ENCODE measurements at regions not wholly inside any gene's neighbourhood (a gene's known extent, or its start where the extent isn't known, plus 50 kb on each side); places are given as distances from the start of the nearest gene placed in this dataset.
"Not testable (repeated sequence)": the region's sequence is repeated elsewhere in the genome, so short reads cannot be mapped to it uniquely, and the experiment has no call there.

GRCh38 chr5:98206566-98206965 is 566.9 kb upstream of the RGMB start:
- no peak for DNase-seq (ENCODE audit: low read depth)

- no peak for DNase-seq (ENCODE audit: low read depth)
Measured at GRCh38 chr5:98209418-98209817, 564.0 kb upstream of the RGMB start.

- peak; percentile 49 for DNase-seq (ENCODE audit: low read depth)
Measured at GRCh38 chr5:98214240-98215051, 559.0 kb upstream of the RGMB start.

GRCh38 chr5:98217138-98217537 is 556.3 kb upstream of the RGMB start:
- DNase-seq (ENCODE audit: low read depth) = no peak

DNA sequence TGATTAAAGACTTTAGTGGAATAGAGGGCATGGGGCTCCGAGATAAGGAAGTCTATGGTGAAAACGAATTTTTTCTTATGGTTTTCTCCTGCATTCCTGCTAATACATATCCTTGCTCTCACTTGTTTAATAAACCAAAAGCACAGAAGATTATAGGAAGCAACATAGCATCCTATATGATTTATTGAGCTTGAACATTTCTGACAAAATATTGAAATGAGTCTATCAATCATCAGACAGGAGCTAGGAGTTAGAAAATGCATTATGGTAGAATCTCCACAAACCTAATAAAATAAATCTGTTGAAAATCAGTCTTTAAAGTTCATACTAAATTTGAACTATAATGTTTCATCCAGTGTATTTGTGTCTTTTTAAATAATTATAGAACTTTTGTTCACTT is 554.6 kb upstream of the RGMB start:
- no peak for DNase-seq (ENCODE audit: low read depth)

DNA sequence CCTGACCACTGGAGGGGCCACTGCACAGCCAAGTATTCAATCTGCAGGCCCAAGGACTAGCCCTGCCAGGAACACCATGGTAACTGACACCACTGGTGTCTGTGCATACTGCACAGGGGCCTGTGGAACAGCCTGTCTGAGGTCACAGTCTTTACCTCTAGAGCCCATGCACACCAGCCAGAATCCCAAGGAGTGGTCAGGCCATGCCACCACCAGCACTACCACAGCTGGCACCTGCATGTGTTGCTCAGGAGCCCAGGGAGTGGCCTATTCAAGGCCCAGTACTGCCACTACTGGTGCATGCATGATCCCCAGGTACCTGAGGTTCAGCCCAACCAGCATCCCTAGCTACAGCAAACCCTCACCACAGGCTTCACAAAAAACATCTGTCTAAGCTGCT is 546.0 kb upstream of the RGMB start:
- DNase-seq (ENCODE audit: low read depth) = no peak

DNA sequence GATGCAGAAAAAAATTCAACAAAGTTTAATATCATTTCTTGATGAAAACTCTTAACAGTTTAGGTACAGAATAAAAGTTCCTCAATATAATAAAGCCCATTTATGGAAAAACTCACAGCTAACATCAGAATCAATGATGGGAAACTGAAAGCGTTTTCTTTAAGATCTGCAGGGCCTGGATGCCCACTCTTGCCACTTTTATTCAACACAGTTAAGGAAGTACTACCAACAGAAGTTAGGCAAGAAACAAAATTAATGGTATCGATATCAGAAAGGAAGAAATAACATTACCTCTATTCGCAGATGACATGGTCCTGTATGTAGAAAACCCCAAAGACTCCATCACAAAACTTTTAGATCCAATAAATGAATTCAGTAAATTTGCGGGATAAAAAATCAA is 542.4 kb upstream of the RGMB start:
- no peak for DNase-seq (ENCODE audit: low read depth)

DNA sequence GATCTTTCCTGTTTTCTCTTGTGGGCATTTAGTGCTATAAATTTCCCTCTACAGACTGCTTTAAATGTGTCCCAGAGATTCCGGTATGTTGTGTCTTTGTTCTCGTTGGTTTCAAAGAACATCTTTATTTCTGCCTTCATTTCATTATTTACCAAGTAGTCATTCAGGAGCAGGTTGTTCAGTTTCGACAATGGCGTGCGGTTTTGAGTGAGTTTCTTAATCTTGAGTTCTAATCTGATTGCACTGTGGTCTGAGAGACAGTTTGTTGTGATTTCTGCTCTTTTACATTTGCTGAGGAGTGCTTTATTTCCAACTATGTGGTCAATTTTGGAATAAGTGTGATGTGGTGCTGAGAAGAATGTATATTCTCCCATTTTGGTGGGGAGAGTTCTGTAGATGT is 535.7 kb upstream of the RGMB start:
- not testable (repeated sequence) for DNase-seq (ENCODE audit: low read depth)

- DNase-seq (ENCODE audit: low read depth) = no peak
Measured at GRCh38 chr5:98243972-98244371, 529.5 kb upstream of the RGMB start.

GRCh38 chr5:98248949-98249348 is 524.5 kb upstream of the RGMB start:
- peak; percentile 91 for DNase-seq (ENCODE audit: low read depth)

- no peak for DNase-seq (ENCODE audit: low read depth)
Measured at GRCh38 chr5:98258939-98259338, 514.5 kb upstream of the RGMB start.

- no peak for DNase-seq (ENCODE audit: low read depth)
Measured at GRCh38 chr5:98259595-98259994, 513.9 kb upstream of the RGMB start.

GRCh38 chr5:98263084-98263483 is 510.4 kb upstream of the RGMB start:
- DNase-seq (ENCODE audit: low read depth) = no peak

DNA sequence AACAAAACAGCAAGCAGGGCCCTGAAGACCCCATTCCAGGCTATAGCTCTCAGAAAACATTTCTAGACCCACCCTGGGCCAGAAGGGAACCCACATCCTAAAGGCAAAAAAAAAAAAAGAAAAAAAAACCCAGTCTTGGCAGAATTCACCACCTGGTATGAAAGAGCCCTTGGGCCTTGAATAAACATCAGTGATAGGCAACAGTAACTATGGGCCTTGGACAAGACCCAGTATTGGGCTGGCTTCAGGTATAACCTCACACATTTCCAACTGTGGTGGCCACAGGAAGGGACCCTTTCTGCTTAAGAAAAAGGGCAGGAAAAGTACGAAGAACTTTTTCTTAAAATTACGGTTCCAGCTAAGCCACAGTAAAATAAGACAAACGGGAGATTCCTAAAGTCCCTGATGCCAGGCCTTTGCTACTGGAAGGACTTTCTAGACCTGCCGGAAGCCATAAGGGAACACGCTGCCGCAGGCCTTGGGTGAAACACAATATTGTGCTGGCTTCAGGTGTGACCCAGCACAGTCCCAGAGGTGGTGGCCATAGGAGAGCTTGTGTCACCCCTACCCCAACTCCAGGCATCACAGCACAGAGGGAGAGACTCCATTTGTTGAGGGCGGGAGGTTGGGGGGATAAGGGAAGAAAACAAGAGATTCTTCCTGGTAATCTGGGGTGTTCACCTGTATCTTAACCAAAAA is 505.2 kb upstream of the RGMB start:
- no peak for DNase-seq (ENCODE audit: low read depth)

DNA sequence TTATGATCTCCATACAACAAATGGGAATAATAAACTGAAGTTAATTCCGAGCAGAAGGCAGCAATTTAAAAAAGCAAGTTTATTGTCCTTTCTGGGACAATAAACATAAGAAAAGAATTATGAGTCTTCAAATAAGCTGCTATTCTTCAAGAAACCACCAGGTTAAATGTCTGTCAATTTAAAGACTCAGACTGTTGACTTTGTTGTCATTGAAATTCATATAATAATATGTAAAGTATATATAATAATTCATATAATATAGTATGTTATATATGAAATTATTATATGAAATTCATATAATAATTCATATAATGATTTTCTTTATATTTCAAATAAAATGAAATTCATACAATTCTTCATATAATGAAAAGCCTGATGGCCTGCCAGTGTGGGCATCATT is 497.5 kb upstream of the RGMB start:
- peak; percentile 23 for DNase-seq (ENCODE audit: low read depth)

DNA sequence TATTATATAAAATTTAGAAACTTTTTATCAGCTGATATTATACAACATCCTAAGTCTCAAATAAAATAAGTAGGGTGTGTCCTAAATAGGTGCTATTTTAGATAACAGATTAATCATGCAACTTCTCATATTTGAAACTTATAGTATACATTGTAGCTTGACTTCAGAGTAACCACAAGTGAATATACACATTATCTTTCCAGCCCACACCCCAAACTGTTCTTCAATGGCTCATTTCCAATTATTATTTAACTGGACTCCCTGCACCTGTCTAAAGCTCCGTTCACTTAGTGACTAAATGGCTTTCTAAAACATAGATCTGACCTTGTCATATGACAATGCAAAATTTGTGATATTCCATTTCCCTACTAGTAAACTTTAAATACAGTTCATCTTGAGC is 490.9 kb upstream of the RGMB start:
- DNase-seq (ENCODE audit: low read depth) = no peak

DNA sequence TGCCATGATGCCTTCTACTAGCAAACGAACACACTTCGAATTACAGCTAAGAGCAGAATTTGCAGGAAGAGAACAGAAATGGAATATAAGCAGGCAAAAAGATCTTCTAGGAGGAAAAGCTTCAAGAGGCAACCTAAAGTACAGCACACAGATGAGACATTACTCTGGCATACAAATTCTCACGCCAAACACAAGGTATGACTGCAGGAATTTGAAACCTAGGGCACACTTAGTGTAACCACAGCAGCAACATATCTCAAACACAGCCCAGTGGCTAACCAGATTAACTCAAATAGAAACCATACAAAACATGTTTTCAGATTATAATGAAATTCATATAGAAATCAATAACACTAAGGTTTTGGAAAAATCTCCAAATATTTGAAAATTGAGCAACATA is 481.0 kb upstream of the RGMB start:
- peak; percentile 58 for DNase-seq (ENCODE audit: low read depth)

GRCh38 chr5:98296426-98296825 is 477.0 kb upstream of the RGMB start:
- peak; percentile 54 for DNase-seq (ENCODE audit: low read depth)

DNA sequence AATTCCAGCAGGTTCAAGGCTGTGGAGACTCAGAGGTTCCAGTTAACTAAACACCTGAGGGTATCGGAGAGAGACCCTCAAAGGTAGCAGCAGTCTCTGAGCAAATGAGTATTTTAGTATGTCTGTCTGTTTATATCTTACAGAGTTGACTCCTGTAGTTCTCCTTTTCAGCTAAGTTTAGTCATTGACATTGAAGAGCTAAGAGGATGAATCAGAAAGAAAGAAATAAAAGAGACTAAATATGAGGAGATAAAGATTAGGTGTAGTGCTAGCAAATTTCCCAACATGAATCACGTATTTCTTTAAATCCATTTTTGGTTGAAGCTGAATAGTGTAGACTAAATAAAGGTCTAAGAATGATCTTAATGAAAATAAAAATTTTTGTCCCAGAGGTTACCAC is 474.0 kb upstream of the RGMB start:
- DNase-seq (ENCODE audit: low read depth) = peak; percentile 45

- DNase-seq (ENCODE audit: low read depth) = no peak
Measured at GRCh38 chr5:98301547-98301946, 471.9 kb upstream of the RGMB start.

DNA sequence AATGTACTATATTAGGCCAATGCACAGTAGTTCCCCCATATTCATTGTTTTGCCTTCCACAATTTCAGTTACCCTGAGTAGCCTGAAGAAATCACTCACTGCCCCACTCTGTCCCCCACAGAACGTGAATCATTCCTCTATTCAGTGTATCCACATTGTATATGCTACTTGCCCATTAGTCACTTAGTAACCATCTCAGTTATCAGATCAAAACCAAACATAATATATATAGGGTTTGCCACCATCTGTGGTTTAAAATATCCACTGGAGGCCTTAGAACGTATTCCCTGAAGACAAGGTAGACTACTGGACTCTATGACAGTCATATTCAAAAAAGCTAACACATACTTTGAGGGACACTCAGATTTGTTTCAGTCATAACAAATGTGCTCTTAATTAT is 465.7 kb upstream of the RGMB start:
- DNase-seq (ENCODE audit: low read depth) = peak; percentile 98

- no peak for DNase-seq (ENCODE audit: low read depth)
Measured at GRCh38 chr5:98308231-98308630, 465.2 kb upstream of the RGMB start.

GRCh38 chr5:98308960-98309359 is 464.5 kb upstream of the RGMB start:
- peak; percentile 79 for DNase-seq (ENCODE audit: low read depth)
